ENCODE measurements at regions not wholly inside any gene's neighbourhood (a gene's known extent, or its start where the extent isn't known, plus 50 kb on each side); places are given as distances from the start of the nearest gene placed in this dataset.

GRCh38 chrX:482702-483203, 96.0 kb upstream of the PPP2R3B start:
- H3K9ac ChIP-seq (ENCODE audit: low read length) = no peak overlapping the region
- Mint-ChIP-seq H3K9me3 (ENCODE audit: unreplicated experiment) (peaks cover 5% of the 10 kb centered on the region), H3K4me1 (ENCODE audit: low read depth, unreplicated experiment) (no peaks in the 10 kb centered on the region), H3K27me3 (ENCODE audit: low read depth, unreplicated experiment) (no peaks in the 10 kb centered on the region), H3K36me3 (ENCODE audit: low read depth, unreplicated experiment) (no peaks in the 10 kb centered on the region), H3K4me3 (ENCODE audit: unreplicated experiment) (no peak overlapping the region), H3K27ac (ENCODE audit: unreplicated experiment) (no peak overlapping the region)
- no peaks in the 10 kb centered on the region for H3K27me3 ChIP-seq (ENCODE audit: insufficient read depth, low read length)
- H3K4me2 ChIP-seq (ENCODE audit: low read length) = no peak overlapping the region
- no peak for TF ChIP-seq CTCF (IDR thresholded peaks at IDR 0.05; ENCODE audit: insufficient read depth, low read depth, low read length)
- no peak for TF ChIP-seq EZH2 (IDR thresholded peaks at IDR 0.05; ENCODE audit: insufficient read depth, low read length)
- FAIRE-seq = no peak
- no peak overlapping the region for H2AFZ ChIP-seq (ENCODE audit: low read depth, low read length)
- no peaks in the 10 kb centered on the region for H3K36me3 ChIP-seq (ENCODE audit: insufficient read depth, low read length)
- no peaks in the 10 kb centered on the region for H3K4me1 ChIP-seq (ENCODE audit: insufficient read depth, low read length)
- no peaks in the 10 kb centered on the region for H4K20me1 ChIP-seq (ENCODE audit: insufficient read depth, low read length)
- H3K79me2 ChIP-seq (ENCODE audit: insufficient read depth, low read length) = no peaks in the 10 kb centered on the region
- no peak overlapping the region for H3K4me3 ChIP-seq (ENCODE audit: insufficient read depth, low read depth, low read length)
- no peak overlapping the region for H3K27ac ChIP-seq (ENCODE audit: low read depth, low read length)
- DNase-seq (ENCODE audit: low read depth) = no peak
- H3K9me3 ChIP-seq (ENCODE audit: insufficient read depth, low read depth, low read length) = no peaks in the 10 kb centered on the region

GRCh38 chrX:485368-485767, 98.7 kb upstream of the PPP2R3B start:
- Histone ChIP-seq H3K27me3 (ENCODE audit: insufficient read depth, low read length) (no peaks in the 10 kb centered on the region), H3K4me1 (ENCODE audit: insufficient read depth, low read length) (no peaks in the 10 kb centered on the region), H3K9ac (ENCODE audit: low read length) (no peak overlapping the region), H3K4me3 (ENCODE audit: insufficient read depth, low read depth, low read length) (no peak overlapping the region), H3K36me3 (ENCODE audit: insufficient read depth, low read length) (no peaks in the 10 kb centered on the region), H2AFZ (ENCODE audit: low read depth, low read length) (no peak overlapping the region), H3K27ac (ENCODE audit: low read depth, low read length) (no peak overlapping the region), H4K20me1 (ENCODE audit: insufficient read depth, low read length) (no peaks in the 10 kb centered on the region), H3K4me2 (ENCODE audit: low read length) (no peak overlapping the region), H3K9me3 (ENCODE audit: insufficient read depth, low read depth, low read length) (no peaks in the 10 kb centered on the region), H3K79me2 (ENCODE audit: insufficient read depth, low read length) (no peaks in the 10 kb centered on the region)
- no peak overlapping the region for H3K4me3 Mint-ChIP-seq (ENCODE audit: unreplicated experiment)
- H3K27ac Mint-ChIP-seq (ENCODE audit: unreplicated experiment) = no peak overlapping the region
- FAIRE-seq (no peak), DNase-seq (ENCODE audit: low read depth) (no peak)
- TF ChIP-seq EZH2 (IDR thresholded peaks at IDR 0.05; ENCODE audit: insufficient read depth, low read length) (no peak), CTCF (IDR thresholded peaks at IDR 0.05; ENCODE audit: insufficient read depth, low read depth, low read length) (no peak)
- H3K36me3 Mint-ChIP-seq (ENCODE audit: low read depth, unreplicated experiment) = no peaks in the 10 kb centered on the region
- H3K9me3 Mint-ChIP-seq (ENCODE audit: unreplicated experiment) = peaks cover 2% of the 10 kb centered on the region
- no peaks in the 10 kb centered on the region for H3K4me1 Mint-ChIP-seq (ENCODE audit: low read depth, unreplicated experiment)
- H3K27me3 Mint-ChIP-seq (ENCODE audit: low read depth, unreplicated experiment) = no peaks in the 10 kb centered on the region

GRCh38 chrX:486325-486724, 99.6 kb upstream of the PPP2R3B start:
- Mint-ChIP-seq H3K36me3 (ENCODE audit: low read depth, unreplicated experiment) (no peaks in the 10 kb centered on the region), H3K27ac (ENCODE audit: unreplicated experiment) (no peak overlapping the region), H3K9me3 (ENCODE audit: unreplicated experiment) (peaks cover 5% of the 10 kb centered on the region), H3K4me3 (ENCODE audit: unreplicated experiment) (no peak overlapping the region), H3K27me3 (ENCODE audit: low read depth, unreplicated experiment) (no peaks in the 10 kb centered on the region), H3K4me1 (ENCODE audit: low read depth, unreplicated experiment) (no peaks in the 10 kb centered on the region)
- H3K4me2 ChIP-seq (ENCODE audit: low read length) = no peak overlapping the region
- H3K9me3 ChIP-seq (ENCODE audit: insufficient read depth, low read depth, low read length) = no peaks in the 10 kb centered on the region
- no peak overlapping the region for H3K9ac ChIP-seq (ENCODE audit: low read length)
- H3K27ac ChIP-seq (ENCODE audit: low read depth, low read length) = no peak overlapping the region
- DNase-seq (ENCODE audit: low read depth) (no peak), FAIRE-seq (no peak)
- H3K27me3 ChIP-seq (ENCODE audit: insufficient read depth, low read length) = no peaks in the 10 kb centered on the region
- no peak overlapping the region for H2AFZ ChIP-seq (ENCODE audit: low read depth, low read length)
- no peak overlapping the region for H3K4me3 ChIP-seq (ENCODE audit: insufficient read depth, low read depth, low read length)
- H4K20me1 ChIP-seq (ENCODE audit: insufficient read depth, low read length) = no peaks in the 10 kb centered on the region
- TF ChIP-seq EZH2 (IDR thresholded peaks at IDR 0.05; ENCODE audit: insufficient read depth, low read length) (no peak), CTCF (IDR thresholded peaks at IDR 0.05; ENCODE audit: insufficient read depth, low read depth, low read length) (no peak)
- H3K36me3 ChIP-seq (ENCODE audit: insufficient read depth, low read length) = no peaks in the 10 kb centered on the region
- no peaks in the 10 kb centered on the region for H3K79me2 ChIP-seq (ENCODE audit: insufficient read depth, low read length)
- no peaks in the 10 kb centered on the region for H3K4me1 ChIP-seq (ENCODE audit: insufficient read depth, low read length)

All from astrocyte (in vitro differentiated cells and primary cell).